ENCODE measurements at regions not wholly inside any gene's neighbourhood (a gene's known extent, or its start where the extent isn't known, plus 50 kb on each side); places are given as distances from the start of the nearest gene placed in this dataset.

DNA sequence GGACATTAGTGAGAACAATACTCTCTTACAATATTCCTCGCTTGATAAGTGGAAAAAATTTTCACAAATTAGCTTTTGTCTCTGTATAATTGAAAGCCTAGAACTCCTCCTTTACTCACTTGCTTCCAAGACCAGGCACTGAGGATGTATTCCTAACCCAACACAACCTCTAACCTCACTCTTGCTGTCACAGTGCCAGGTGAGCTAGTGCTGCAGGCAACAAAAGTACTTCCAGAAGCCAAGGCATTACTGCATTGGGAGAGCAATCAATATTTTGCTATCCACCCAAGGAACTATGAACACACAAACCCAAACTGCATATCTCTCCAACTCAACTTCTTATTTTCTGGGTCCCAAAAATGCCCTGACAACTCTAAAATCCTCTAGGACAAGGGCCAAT is 1081.0 kb downstream of the VRK1 start:
- intact Hi-C loops (cut with DNase I), result no loop called here
- DNase-seq (ENCODE audit: low spot score), result no peak

DNA sequence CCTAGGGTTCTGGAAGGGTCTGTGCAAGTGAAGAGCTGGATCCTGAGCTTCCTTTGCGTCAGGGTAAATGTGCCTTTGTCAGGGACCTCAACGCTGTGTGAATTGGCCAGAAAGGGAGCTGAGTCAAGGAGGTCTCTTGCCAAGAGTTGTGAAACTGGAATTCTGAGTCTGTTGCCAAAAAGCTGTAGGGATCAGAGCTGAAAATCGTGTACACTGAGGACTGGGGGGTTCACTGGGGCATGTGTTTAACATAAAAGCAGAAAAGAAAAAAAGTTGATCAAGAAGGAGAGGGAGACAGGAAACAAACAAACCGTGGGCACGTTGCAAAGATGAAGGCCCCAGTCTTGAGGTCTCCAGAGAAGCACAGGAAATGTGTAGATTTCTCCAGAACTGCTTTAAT is 1081.5 kb downstream of the VRK1 start:
- intact Hi-C loops (cut with DNase I), result no loop called here
- no peak for DNase-seq (ENCODE audit: low spot score)

GRCh38 chr14:97887690-97888089 is 1090.5 kb downstream of the VRK1 start:
- intact Hi-C loops (cut with DNase I), result no loop called here

DNA sequence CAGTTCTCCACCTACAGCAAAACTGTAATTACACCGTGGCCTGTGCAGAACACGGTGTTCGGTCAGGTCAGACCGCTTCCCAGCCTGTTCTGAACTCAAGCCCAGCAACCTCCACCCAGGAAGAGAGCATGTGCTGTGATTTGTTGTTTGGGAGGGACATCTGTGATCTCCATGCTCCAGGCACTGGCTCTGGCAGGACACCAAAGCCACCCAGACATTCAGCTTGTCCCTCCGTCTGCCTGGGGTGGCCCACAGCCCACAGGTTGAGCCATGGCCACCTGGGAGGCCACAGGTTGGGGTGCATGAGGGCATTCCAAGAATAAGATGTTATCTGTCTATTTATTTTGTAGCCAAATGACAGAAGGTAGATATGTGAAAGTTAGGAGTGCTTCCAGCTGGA is 1091.1 kb downstream of the VRK1 start:
- intact Hi-C loops (cut with DNase I), result no loop called here
- DNase-seq (ENCODE audit: low spot score), result no peak

More at GRCh38 chr14:97887690-97888089, 1090.5 kb downstream of the VRK1 start:
- DNase-seq (ENCODE audit: low spot score), result no peak

DNA sequence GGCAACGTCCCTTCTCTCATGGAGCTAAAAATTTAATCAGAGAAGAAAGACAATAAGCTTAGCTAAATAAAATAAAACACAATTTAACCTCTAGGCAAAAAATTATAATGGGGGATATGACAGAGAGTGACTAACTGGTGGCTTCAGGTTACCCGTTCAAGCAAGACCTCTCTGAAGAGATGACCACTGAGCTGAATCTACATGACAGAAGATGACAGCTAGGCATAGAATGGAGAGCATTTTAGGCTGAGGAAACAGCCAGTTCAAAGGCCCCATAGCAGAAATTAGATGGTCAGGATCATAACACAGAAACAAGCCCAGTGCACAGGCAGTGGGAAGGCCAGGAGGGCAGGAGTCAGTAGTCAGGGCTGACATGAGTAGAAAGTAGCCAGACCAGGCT is 1094.3 kb downstream of the VRK1 start:
- no peak for DNase-seq (ENCODE audit: low spot score)
- intact Hi-C loops (cut with DNase I), result no loop called here

- no peak for DNase-seq (ENCODE audit: low spot score)
- intact Hi-C loops (cut with DNase I), result no loop called here
Measured at GRCh38 chr14:97894552-97894951, 1097.4 kb downstream of the VRK1 start.

DNA sequence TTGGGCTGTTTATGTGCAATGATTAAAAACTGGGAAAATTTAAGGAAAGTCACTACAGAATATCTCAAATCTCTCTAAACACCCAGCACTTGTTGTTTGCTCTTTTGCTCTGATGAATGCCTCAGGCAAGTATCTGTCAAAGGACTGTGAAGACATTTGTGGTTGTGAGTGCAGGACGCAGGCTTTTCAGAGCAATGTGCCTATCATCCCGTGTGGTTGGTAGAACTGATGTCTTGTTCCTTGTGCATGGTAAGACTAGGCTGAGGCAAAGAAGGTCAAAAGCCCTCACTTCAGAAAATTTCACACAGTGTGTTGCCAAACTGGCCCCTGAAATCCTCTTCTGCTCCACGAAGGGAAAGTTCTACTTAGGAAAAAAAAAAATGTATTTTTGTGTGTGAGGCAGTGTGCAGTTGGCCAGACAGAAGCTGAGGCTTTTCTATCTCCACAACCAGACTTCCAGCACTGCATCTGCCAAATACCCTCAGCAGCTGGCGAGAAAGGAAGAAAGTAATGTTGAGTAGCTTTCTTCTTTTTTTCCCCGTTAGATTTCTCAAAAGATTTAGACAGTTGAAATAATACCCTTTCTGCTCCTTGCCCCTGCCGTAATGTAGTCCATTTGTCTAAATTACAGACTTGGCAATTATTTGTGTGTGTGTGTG is 1103.1 kb downstream of the VRK1 start:
- no peak for DNase-seq (ENCODE audit: low spot score)
- intact Hi-C loops (cut with DNase I), result no loop called here

GRCh38 chr14:97902630-97903029 is 1105.4 kb downstream of the VRK1 start:
- intact Hi-C loops (cut with DNase I), result no loop called here
- no peak for DNase-seq (ENCODE audit: low spot score)

- no peak for DNase-seq (ENCODE audit: low spot score)
- intact Hi-C loops (cut with DNase I), result no loop called here
Measured at GRCh38 chr14:97903821-97904220, 1106.6 kb downstream of the VRK1 start.

DNA sequence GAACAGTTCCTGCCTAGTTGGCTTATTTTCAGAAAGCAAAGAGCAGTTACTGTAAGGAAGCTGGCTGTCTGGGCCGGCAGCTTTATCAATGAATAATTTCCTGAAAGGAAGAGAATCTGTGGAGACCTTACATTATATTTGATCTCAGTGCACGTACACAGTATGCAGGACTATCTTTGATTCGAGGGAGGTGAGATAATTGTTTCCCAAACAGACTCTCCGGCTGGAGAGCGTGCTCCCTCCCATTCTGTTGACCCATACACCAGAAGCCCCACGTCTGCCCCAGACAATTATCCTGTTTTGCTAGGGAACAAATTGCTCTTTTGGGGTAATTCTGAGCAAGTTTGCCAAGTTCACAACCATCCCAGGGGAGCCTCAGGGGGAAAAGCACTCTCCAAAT is 1115.0 kb downstream of the VRK1 start:
- no peak for DNase-seq (ENCODE audit: low spot score)
- intact Hi-C loops (cut with DNase I), result no loop called here

DNA sequence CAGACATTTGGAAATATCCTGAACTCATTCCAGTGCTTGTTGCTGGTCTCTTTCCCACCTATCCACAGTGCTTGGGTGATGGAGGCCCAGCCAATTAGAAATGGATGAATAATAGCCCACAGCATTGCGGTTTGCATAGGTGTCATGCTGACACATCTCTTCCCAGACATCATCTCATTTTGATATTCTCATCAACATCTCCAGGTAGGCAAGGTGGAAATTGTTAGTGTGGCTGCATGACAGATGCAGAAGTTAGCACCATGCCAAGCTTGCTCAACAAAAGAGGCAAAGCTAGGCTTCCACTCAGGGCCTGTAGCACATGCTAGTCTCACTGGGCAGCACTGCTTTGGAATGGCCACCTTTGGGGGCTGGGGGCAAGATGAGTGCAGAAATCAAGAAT is 1118.9 kb downstream of the VRK1 start:
- DNase-seq (ENCODE audit: low spot score), result no peak
- intact Hi-C loops (cut with DNase I), result no loop called here

DNA sequence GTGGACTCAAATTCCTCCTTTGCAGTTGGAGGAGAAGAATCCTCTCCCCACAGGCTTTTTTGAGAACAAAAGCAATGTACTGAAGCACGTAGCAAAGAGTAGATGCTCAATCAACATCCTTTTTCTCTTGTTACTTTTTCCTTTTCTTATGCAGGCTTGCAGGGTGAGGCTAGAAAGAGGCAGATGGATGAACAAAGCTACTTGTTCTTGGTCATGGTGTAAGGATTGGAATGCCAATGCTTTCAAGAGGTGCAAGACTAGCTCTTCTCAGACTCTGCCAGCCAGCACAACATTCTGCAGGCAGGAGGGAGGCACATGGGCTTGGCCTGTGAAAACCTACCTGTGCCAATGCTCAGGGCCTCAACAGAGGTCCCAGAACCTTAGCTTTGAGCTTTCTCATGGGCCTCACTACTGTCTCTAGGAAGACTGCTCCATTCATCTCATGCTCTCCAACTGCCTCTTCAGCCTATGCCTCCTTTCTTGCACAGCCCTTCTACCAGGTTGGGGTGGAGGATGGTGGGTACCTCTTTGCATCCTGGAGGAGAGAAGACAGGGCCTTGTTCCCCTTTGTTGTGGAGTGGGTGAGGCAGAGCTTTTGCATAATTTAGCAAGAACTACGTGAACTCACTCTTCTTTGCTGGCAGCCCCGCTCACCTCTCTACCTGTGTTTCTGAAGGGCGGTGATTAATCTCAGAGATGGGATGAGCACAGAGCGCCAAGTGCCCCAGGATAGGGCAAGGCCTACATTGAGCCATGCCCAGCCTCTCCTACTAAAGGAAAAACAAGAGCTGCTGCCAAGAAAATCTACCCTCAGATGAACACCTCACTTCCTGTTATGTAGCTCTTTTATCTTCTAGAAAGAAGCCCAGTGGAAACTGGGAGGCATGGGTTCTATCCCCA is 1119.7 kb downstream of the VRK1 start:
- intact Hi-C loops (cut with DNase I), result no loop called here
- DNase-seq (ENCODE audit: low spot score), result no peak

GRCh38 chr14:97920201-97920600 is 1123.0 kb downstream of the VRK1 start:
- intact Hi-C loops (cut with DNase I), result no loop called here
- no peak for DNase-seq (ENCODE audit: low spot score)

DNA sequence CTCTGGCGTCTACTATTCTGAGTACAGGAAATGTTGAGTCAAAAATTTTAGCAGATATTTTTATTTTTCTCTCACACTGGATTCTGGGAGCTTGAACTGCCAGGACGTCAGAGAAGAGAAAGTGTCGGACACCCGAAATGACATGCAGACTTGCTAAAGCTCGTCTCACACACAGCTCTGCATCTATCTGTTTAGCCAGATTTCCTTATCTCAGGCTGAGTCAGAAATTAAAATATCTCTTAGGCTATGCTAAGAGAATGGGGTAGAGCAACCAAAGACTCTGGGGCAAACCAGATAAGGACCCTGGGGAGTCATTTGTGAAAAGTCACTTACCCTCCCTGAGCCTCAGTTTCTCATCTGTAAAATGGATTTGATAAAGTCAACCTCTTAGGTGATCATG is 1124.1 kb downstream of the VRK1 start:
- intact Hi-C loops (cut with DNase I), result no loop called here
- DNase-seq (ENCODE audit: low spot score), result no peak

- no peak for DNase-seq (ENCODE audit: low spot score)
- intact Hi-C loops (cut with DNase I), result no loop called here
Measured at GRCh38 chr14:97924922-97925613, 1127.9 kb downstream of the VRK1 start.

- intact Hi-C loops (cut with DNase I), result no loop called here
- DNase-seq (ENCODE audit: low spot score), result no peak
Measured at GRCh38 chr14:97930166-97930565, 1133.0 kb downstream of the VRK1 start.

GRCh38 chr14:97931273-97931672 is 1134.1 kb downstream of the VRK1 start:
- intact Hi-C loops (cut with DNase I), result no loop called here
- DNase-seq (ENCODE audit: low spot score), result no peak

- DNase-seq (ENCODE audit: low spot score), result no peak
- intact Hi-C loops (cut with DNase I), result no loop called here
Measured at GRCh38 chr14:97942921-97943320, 1145.7 kb downstream of the VRK1 start.

DNA sequence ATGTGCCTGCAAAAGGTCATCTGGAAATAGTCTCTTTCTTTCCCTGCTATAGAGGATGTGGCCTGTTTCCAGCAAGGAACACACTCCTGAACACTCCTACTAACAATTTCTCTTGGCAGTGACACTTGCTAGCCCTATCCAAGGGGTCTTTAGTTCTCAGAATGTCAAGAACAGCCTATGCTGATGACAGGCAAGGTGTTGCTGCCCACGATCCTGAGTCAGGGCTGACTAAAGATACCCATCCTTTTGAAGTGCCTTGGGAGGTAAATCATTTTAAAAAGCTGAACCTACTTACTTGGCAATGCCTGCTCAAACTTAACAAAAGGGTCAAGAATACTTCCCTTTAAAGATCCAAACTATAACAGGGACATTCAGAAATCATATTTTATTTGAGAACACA is 1146.4 kb downstream of the VRK1 start:
- intact Hi-C loops (cut with DNase I), result no loop called here
- DNase-seq (ENCODE audit: low spot score), result no peak

DNA sequence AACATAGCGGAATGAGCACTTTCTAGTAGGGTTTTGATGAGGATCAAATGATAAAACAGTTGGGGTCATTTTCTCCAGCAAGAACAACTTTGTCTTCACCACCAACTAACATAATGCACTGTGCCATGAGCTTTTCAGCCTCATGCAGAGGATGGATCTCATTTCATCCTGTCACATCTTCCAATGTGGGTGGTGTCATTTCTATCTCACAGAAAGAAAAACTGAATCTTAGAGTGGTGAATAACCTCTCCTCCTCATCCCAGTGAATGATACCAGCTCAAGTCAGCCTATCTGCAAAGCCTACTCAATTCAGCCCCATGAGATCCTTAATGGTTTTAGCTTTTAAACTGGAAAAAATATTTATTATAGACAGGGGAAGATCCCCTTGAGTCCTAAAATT is 1147.2 kb downstream of the VRK1 start:
- DNase-seq (ENCODE audit: low spot score), result no peak
- intact Hi-C loops (cut with DNase I), result no loop called here
